Skeletal muscle tissue (tissue), 3 donors: ENCODE measurements at regions not wholly inside any gene's neighbourhood (a gene's known extent, or its start where the extent isn't known, plus 50 kb on each side); places are given as distances from the start of the nearest gene placed in this dataset.
"Not testable (repeated sequence)": the region's sequence is repeated elsewhere in the genome, so short reads cannot be mapped to it uniquely, and the experiment has no call there.

Experiments
- H3K27ac ChIP-seq: one replicate; pipeline ENCODE4 v1.7.0; 2013; ENCODE audit warnings: mild to moderate bottlenecking, low read depth, low read length, inconsistent platforms
- H3K27me3 ChIP-seq, 3 donors: one replicate each; pipeline ENCODE4 v1.7.0; 2013; ENCODE audit warnings: low read length in 3 of 3; ENCODE audit not compliant: control insufficient read depth in 3 of 3, insufficient read depth in 3 of 3
- H3K36me3 ChIP-seq, 3 donors: one replicate each; pipeline ENCODE4 v1.7.0; 2013; ENCODE audit warnings: low read length in 3 of 3; ENCODE audit not compliant: control insufficient read depth in 3 of 3, insufficient read depth in 3 of 3
- H3K4me1 ChIP-seq, 3 donors: one replicate each; pipeline ENCODE4 v1.7.0; 2013; ENCODE audit warnings: low read length in 3 of 3, mild to moderate bottlenecking in 3 of 3; ENCODE audit not compliant: control insufficient read depth in 3 of 3, insufficient read depth in 3 of 3
- H3K4me3 ChIP-seq, 3 donors: one replicate each; pipeline ENCODE4 v1.7.0; 2013; ENCODE audit warnings: low read length in 3 of 3
- H3K9ac ChIP-seq, 3 donors: one replicate each; pipeline ENCODE4 v1.7.0; 2013; ENCODE audit warnings: low read length in 3 of 3, mild to moderate bottlenecking in 3 of 3, moderate library complexity in 2 of 3, low read depth in 1 of 3
- H3K9me3 ChIP-seq, 3 donors: one replicate each; pipeline ENCODE4 v1.7.0; 2013; ENCODE audit warnings: low read length in 3 of 3; ENCODE audit not compliant: control insufficient read depth in 3 of 3
- donor health status: Osteomylitis.

- Histone ChIP-seq H3K27ac (no peak overlapping the region), H3K4me1 (no peaks in the 10 kb centered on the region), H3K4me3 (no peak overlapping the region), H3K36me3 (no peaks in the 10 kb centered on the region), H3K9me3 (no peaks in the 10 kb centered on the region), H3K9ac (no peak overlapping the region), H3K27me3 (no peaks in the 10 kb centered on the region)
These were observed 285.1 kb upstream of the PROK2 start for GRCh38 chr3:72070005-72070404.

DNA sequence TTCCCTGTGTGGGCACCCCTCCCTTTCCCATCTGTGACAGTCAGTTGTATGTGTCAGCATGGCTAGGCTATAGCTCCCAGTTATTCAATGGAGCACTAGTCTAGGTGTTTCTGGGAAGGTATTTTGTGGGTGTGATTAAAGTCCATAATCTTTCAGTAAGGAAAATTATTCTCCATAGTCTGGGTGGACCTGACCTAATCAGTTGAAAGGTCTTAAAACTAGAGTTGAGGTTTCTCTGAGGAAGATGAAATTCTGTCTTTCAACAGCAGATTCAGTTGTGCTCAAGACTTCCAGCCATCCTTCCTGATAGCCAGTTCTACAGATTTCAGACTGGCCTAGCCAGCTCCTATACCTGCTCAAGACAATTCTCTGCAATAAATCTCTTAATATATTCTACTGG is 284.6 kb upstream of the PROK2 start:
- Histone ChIP-seq H3K27me3 (no peaks in the 10 kb centered on the region), H3K9ac (no peak overlapping the region), H3K36me3 (no peaks in the 10 kb centered on the region), H3K9me3 (no peaks in the 10 kb centered on the region), H3K4me1 (no peaks in the 10 kb centered on the region), H3K4me3 (no peak overlapping the region), H3K27ac (no peak overlapping the region)

DNA sequence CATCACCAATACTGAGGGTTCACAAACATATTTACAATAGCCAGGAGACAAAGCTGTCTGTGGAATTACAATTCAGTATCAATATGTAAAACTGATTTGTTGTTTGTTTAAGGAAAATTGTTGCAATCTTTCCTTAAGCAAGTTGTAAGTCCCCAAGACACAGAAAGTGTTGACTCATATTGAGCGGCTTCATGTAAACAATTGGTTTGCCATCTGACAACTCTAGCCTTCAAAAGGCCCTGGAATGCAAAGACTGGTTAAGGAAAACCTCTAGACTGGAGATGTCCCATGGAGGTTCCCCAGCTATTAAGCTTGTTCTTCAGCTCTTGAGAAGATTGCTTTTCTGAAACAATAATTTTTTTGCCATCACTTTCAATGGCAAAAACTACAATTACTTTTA is 283.7 kb upstream of the PROK2 start:
- Histone ChIP-seq H3K27ac (no peak overlapping the region), H3K4me3 (no peak overlapping the region), H3K4me1 (no peaks in the 10 kb centered on the region), H3K36me3 (no peaks in the 10 kb centered on the region), H3K27me3 (no peaks in the 10 kb centered on the region), H3K9me3 (no peaks in the 10 kb centered on the region), H3K9ac (no peak overlapping the region)

GRCh38 chr3:72067721-72068120 is 282.8 kb upstream of the PROK2 start:
- no peaks in the 10 kb centered on the region for H3K9me3 ChIP-seq
- no peaks in the 10 kb centered on the region for H3K36me3 ChIP-seq
- H3K27me3 ChIP-seq = no peaks in the 10 kb centered on the region
- no peak overlapping the region for H3K27ac ChIP-seq
- H3K4me1 ChIP-seq = no peaks in the 10 kb centered on the region
- H3K4me3 ChIP-seq = no peak overlapping the region
- no peak overlapping the region for H3K9ac ChIP-seq

- H3K36me3 ChIP-seq = no peaks in the 10 kb centered on the region
- H3K9ac ChIP-seq = no peak overlapping the region
- no peaks in the 10 kb centered on the region for H3K9me3 ChIP-seq
- H3K27ac ChIP-seq = no peak overlapping the region
- H3K4me1 ChIP-seq = no peaks in the 10 kb centered on the region
- no peaks in the 10 kb centered on the region for H3K27me3 ChIP-seq
- H3K4me3 ChIP-seq = no peak overlapping the region
These were observed 281.1 kb upstream of the PROK2 start for GRCh38 chr3:72065872-72066641.

GRCh38 chr3:72065236-72065635 is 280.3 kb upstream of the PROK2 start:
- H3K4me3 ChIP-seq = no peak overlapping the region
- no peak overlapping the region for H3K27ac ChIP-seq
- H3K27me3 ChIP-seq = no peaks in the 10 kb centered on the region
- H3K9me3 ChIP-seq = no peaks in the 10 kb centered on the region
- no peak overlapping the region for H3K9ac ChIP-seq
- no peaks in the 10 kb centered on the region for H3K4me1 ChIP-seq
- H3K36me3 ChIP-seq = no peaks in the 10 kb centered on the region

DNA sequence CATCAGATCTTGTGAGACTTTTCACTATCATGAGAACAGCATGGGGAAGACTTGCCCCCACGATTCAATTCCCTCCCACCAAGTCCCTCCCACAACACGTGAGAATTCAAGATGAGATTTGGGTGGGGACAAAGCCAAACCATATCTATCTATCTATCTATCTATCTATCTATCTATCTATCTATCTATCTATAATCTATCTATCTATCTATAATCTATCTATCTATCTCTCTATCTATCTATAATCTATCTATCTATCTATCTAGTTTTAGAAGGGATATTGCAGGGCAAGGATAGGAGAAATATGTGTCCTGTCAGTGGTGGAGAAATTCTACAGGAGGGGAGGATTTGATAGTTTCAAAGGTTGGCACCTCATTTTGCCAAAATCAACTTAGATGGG is 279.8 kb upstream of the PROK2 start:
- not testable (repeated sequence) for H3K9me3 ChIP-seq, H3K27ac ChIP-seq, H3K4me3 ChIP-seq, H3K27me3 ChIP-seq, H3K4me1 ChIP-seq, H3K36me3 ChIP-seq, H3K9ac ChIP-seq

GRCh38 chr3:72062017-72062416 is 277.1 kb upstream of the PROK2 start:
- Histone ChIP-seq H3K4me1 (peaks cover 0 to 9% (median 4%) of the 10 kb centered on the region in 3 donors), H3K9me3 (no peaks in the 10 kb centered on the region), H3K36me3 (no peaks in the 10 kb centered on the region), H3K9ac (no peak overlapping the region), H3K27me3 (peaks cover 0 to 1% (median 0%) of the 10 kb centered on the region in 3 donors), H3K4me3 (no peak overlapping the region), H3K27ac (no peak overlapping the region)

DNA sequence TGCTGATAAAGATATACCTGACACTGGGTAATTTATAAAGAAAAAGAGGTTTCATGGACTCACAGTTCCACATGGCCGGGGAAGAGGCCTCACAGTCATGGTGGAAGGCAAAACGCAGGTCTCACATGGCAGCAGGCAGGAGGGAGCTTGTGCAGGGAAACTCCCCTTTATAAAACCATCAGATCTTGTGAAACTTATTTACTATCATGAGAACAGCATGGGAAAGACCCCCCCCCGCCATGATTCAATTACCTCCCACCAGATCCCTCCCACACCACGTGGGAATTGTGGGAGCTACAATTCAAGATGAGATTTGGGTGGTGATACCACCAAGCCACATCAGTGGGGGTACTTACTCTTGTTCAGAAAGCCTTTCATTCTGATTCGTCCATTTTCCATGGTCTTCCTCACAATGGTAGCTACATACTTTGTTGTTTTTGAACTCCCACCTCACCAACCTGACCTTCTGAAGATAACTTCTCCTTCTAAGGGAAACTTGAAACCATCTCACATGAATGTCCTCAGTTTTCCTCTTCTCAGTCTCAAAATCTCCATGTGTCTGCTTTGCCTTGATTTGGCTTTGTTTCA is 275.6 kb upstream of the PROK2 start:
- no peaks in the 10 kb centered on the region for H3K9me3 ChIP-seq
- H3K4me3 ChIP-seq = no peak overlapping the region
- H3K27me3 ChIP-seq = peaks cover 0 to 6% (median 0%) of the 10 kb centered on the region in 3 donors
- no peaks in the 10 kb centered on the region for H3K36me3 ChIP-seq
- no peak overlapping the region for H3K9ac ChIP-seq
- no peak overlapping the region for H3K27ac ChIP-seq
- H3K4me1 ChIP-seq = peaks cover 0 to 9% (median 4%) of the 10 kb centered on the region in 3 donors

GRCh38 chr3:72058493-72059081 is 273.6 kb upstream of the PROK2 start:
- Histone ChIP-seq H3K9me3 (no peaks in the 10 kb centered on the region), H3K4me3 (no peak overlapping the region), H3K36me3 (no peaks in the 10 kb centered on the region), H3K4me1 (peaks cover 0 to 9% (median 4%) of the 10 kb centered on the region in 3 donors), H3K9ac (no peak overlapping the region), H3K27me3 (peaks cover 0 to 6% (median 0%) of the 10 kb centered on the region in 3 donors), H3K27ac (no peak overlapping the region)
